Embryonic facial prominence (tissue), 1 donor: ENCODE measurements at regions not wholly inside any gene's neighbourhood (a gene's known extent, or its start where the extent isn't known, plus 50 kb on each side); places are given as distances from the start of the nearest gene placed in this dataset.
"Not testable (repeated sequence)": the region's sequence is repeated elsewhere in the genome, so short reads cannot be mapped to it uniquely, and the experiment has no call there.

ENCODE experiments used
- DNase-seq: peaks from one replicate; pipeline ENCODE4 v3.0.0-alpha.2; 2016; ENCODE audit errors: extremely low spot score

- DNase-seq = peak; percentile 50
Observed at GRCh38 chr6:8845690-8846089, 410.3 kb upstream of the SLC35B3 start.

- DNase-seq = no peak
Observed at GRCh38 chr6:8844968-8845367, 409.6 kb upstream of the SLC35B3 start.

GRCh38 chr6:8839626-8840025, 404.3 kb upstream of the SLC35B3 start:
- DNase-seq = no peak

GRCh38 chr6:8837343-8837742, 402.0 kb upstream of the SLC35B3 start:
- DNase-seq = no peak

- not testable (repeated sequence) for DNase-seq
Observed at GRCh38 chr6:8832695-8833094, 397.4 kb upstream of the SLC35B3 start.

DNA sequence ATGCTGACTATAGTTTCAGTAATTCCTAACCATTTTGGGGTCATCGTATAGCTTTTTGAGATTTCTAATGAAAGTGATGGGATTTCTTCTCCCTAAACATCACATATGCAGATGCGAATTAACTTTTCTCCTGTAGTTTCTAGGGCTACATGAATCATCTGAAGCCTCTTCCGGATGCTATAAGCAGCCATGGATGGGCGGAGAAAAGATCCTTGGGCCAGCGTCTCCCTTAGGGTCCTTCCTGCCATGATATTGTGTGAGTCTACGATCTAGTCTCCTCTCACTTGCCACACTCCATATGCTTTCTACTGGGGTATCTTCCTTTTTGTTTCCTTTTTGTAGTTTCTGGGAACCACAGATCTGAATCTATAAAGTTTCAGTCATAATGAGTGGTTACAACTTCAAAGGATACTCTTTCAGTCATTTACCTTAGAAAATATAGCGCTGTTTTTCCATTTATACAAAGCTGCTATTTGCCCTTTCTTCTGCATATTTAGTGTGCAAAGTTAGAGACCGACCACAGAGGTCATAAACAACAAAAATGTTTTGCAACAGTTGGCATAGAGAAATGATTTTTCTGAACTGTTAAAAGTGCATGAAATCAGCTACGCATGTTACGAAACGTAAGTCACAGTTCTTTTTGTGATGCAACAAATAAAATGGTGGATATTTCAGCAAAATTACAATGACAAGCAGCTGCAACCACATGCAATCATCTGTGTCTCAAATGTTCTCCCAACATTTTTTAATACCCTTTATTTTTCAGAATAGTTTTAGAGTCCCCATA, 396.2 kb upstream of the SLC35B3 start:
- no peak for DNase-seq

- no peak for DNase-seq
Observed at GRCh38 chr6:8830794-8831193, 395.4 kb upstream of the SLC35B3 start.

GRCh38 chr6:8829796-8830195, 394.5 kb upstream of the SLC35B3 start:
- no peak for DNase-seq

GRCh38 chr6:8829296-8829695, 394.0 kb upstream of the SLC35B3 start:
- DNase-seq = no peak

- DNase-seq = no peak
Observed at GRCh38 chr6:8828376-8828775, 393.0 kb upstream of the SLC35B3 start.

- no peak for DNase-seq
Observed at GRCh38 chr6:8825726-8826125, 390.4 kb upstream of the SLC35B3 start.

DNA sequence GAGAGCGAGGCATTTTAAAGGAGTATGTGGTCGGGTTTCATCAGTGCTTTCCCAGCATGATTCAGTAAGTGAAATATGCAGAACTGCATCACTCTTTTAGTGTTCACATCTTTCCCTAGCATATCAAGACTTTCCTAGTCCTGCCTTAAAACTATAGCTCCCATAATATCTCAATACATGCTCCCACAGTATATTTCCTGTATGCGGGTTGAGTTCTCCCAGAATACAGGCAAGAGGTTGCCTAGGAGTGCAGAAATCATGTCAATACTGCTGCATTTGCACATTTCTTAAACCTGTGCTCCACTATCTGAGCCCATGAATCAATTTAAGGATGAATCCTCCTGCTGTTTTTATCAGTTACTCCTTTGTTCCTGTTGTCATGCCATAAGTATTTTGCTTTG, 386.6 kb upstream of the SLC35B3 start:
- no peak for DNase-seq

DNA sequence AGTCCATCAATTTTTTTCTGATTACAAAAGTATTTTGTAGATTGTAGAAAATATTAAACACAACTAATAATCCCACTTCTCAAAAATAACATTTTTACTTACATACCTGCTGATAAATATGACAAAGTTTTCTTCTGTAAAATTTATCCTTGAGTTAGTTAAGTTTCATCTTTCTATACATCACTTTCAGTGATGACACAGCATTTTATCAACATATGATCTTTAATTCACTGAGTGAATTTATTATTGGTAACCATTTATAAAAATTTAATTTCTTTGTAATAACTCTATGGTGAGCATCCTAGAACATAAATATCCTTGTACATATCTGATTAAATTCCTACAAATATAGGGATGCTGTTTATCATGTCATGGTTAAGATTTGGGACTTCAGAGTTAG, 385.0 kb upstream of the SLC35B3 start:
- DNase-seq = no peak

DNA sequence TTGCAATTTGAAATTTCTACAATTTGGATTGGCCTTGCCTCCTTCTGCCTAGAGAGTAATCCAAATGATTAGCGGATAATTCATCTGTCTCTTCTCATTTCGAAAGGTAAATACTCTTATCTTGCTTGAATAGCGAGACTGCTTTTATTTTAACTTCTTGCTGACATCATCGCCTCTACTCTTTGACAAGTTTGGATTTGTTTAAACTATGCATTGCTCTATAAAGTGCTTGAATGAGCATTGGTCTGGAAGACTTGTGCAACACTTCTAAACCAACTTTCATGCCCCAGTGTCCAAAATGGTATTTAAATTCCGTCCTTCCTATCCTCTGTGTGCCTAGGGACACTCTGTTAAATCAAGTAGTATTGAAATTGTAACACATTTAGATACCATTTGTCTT, 384.1 kb upstream of the SLC35B3 start:
- DNase-seq = no peak

DNA sequence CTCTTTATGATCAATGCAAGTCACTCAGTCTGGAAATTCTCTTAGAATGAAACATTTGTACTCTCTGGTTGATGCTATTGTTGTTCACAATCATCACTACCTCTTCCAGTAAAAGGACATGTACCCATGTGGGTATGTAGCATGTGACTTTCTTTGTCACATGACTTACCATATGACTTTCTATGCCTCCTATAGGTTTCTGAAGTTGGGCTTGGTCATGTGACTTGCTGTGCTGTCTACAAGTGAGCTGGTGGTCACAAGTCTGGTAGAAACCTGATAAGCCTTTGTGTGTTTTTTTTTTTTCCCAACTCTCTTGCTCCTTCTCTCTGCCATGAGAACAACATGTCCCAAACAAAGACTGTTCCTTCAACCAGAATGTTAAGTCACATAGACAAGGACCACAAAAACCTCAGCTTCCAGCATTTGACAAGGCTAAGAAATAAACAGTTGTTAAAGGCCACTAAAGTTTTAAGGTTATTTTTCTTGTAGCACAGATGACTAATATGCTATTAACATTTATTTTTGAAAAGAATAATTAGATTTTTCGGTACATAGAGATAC, 379.2 kb upstream of the SLC35B3 start:
- DNase-seq = no peak

DNA sequence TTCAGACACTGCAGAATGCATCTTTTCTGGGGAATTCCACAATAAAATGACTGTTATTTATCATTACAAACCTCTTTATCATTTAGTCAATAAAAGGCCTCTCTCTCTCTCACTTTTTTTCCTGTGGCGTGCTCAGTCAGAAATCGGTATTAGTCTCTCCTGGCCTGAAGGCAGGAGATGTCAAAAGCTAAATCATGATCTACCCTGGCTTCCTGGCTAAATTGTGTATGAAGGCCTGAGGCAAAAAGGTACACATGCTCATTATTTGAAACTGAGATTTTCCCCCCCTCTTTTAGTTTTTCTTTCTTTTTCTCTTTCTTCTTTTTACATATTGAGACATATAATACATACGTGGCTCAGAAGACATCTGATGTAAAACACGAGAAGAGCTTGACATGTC, 375.0 kb upstream of the SLC35B3 start:
- no peak for DNase-seq

GRCh38 chr6:8809662-8810061, 374.3 kb upstream of the SLC35B3 start:
- no peak for DNase-seq

- DNase-seq = no peak
Observed at GRCh38 chr6:8803181-8803760, 367.9 kb upstream of the SLC35B3 start.

DNA sequence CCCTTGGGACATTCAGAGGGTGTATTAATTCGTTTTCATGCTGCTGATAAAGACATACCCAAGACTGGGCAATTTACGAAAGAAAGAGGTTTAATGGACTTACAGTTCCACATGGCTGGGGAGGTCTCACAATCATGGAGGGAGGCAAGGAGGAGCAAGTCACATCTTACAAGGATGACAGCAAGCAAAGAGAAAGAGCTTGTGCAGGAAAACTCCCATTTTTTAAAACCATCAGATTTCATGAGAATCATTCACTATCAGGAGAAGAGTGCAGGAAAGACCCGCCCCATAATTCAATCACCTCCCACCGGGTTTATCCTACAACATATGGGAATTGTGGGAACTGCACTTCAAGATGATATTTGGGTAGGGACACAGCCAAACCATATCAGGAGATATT, 367.1 kb upstream of the SLC35B3 start:
- not testable (repeated sequence) for DNase-seq

DNA sequence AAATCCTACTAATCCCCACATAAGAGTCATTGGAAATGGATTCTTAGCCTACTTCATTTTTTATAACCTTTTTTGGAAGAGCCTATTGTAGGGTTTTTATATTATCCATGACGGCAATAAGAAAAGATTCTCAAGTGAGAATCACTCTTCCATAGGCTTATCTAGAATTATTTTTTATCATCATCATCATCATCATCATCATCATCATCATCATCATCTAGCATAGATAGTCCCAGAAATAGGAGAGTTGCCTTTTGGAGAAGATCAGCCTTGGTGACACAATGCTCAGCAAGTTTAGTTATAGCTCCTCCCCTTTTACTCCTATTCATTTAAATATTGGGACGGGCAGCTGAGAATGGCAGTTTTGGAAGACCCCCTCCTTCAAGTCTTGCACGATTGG, 359.1 kb upstream of the SLC35B3 start:
- no peak for DNase-seq

DNA sequence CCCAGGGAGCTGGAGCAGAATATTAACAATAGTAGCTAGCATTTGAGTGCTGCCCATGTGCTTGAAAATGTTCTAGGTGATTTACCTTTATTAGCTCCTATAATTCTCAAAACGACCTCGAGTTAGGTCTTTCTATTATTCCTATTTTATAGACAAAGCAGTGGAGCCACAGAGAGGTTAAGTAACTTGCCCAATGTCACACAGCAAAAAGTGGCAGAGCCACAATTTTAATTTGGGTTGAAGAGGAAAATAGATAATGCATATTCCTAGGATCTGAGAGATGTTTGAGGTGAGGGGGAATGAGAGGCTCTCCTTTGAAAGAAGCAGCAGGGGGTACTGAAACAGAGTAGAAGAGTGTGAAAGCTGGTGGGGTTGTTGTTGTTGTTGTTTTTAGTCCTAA, 354.5 kb upstream of the SLC35B3 start:
- DNase-seq = no peak

DNA sequence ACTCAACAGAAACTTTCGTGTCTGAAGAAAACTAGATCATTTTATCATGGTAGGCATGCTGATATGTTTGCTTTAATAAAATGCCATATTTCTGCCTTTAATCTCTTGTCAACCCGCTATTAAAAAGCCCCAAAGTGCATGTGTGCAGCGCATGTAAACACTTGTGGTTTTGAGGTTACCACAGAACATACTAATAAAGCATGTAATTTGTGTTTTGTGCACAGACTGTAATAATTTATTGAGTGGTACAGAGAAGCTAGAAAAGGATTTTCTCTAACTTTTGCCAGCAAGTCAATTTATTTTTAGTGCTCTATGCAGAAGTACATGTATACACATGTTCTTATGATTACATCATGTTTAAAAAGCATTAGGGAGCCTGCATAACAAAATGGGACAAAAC, 349.9 kb upstream of the SLC35B3 start:
- DNase-seq = peak; percentile 20

GRCh38 chr6:8783191-8783590, 347.8 kb upstream of the SLC35B3 start:
- no peak for DNase-seq
